Stimulated activated CD4-positive, alpha-beta T cell treated with anti-CD3 and anti-CD28 coated beads, Interleukin-4, amount 100 ng/mL, for 24 hours (primary cell): ENCODE measurements at regions not wholly inside any gene's neighbourhood (a gene's known extent, or its start where the extent isn't known, plus 50 kb on each side); places are given as distances from the start of the nearest gene placed in this dataset.
A peak's percentile ranks its signal among the peaks of the same experiment; 100 is the strongest.
"Not testable (repeated sequence)": the region's sequence is repeated elsewhere in the genome, so short reads cannot be mapped to it uniquely, and the experiment has no call there.

Experiments
- DNase-seq: peaks from one replicate; pipeline ENCODE4 v3.0.0-alpha.2; 2020

DNA sequence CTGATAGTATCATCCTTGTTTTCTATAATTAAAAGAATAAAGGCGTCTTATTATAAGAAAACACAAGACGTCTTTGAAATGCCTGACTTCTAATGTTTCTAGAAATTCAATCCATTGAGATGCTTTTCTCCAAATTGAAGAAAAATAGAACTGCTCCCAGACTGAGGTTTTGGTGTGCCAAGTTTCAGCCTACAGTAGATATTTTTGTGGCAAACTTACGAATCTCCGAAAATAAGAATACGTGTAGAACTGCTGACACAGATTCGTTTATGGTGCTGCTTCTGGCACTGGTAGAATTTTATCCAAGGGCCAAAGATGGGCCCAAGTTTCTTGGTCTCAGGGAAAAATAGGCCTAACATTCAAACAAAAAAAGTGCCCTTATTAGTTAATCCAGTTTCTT lies 554.5 kb upstream of the NR5A2 start:
- no peak for DNase-seq

GRCh38 chr1:199474738-199475137 lies 552.8 kb upstream of the NR5A2 start:
- DNase-seq = no peak

DNA sequence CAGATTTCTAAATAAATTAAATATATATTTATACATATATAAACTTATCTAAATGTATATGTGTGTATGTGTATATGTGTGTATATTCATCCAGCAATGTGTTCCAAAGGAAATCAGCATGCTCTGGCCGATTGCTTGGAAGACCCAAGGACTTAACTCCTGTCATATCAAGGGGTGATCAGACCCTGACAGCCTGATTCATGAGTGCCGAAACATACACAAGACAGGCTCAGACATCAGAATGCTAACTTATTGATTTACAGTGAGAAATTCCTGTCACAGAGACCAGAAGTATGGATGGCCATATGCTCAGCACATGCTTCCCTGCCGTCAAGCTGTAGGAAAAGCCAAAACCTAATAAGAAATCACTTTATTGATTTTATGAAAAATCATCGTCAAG lies 545.1 kb upstream of the NR5A2 start:
- no peak for DNase-seq

DNA sequence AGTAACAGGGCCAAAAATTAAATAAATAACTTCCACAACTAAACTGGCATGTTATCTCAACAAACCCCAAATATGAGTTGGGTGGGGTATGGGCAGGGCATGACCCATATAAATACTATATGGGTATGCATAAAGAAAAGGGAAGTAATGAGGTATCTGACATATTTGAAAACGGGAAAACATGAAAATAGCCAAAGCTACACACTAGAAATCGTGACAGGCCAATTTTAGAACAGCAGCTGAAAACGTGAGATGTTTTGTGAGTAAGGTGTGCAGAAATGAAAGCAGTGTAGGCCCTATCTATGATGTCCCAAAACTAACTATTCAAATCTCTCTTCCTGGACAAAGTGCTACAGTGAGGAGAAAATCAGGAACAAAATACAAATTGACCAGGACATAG lies 537.9 kb upstream of the NR5A2 start:
- no peak for DNase-seq

DNA sequence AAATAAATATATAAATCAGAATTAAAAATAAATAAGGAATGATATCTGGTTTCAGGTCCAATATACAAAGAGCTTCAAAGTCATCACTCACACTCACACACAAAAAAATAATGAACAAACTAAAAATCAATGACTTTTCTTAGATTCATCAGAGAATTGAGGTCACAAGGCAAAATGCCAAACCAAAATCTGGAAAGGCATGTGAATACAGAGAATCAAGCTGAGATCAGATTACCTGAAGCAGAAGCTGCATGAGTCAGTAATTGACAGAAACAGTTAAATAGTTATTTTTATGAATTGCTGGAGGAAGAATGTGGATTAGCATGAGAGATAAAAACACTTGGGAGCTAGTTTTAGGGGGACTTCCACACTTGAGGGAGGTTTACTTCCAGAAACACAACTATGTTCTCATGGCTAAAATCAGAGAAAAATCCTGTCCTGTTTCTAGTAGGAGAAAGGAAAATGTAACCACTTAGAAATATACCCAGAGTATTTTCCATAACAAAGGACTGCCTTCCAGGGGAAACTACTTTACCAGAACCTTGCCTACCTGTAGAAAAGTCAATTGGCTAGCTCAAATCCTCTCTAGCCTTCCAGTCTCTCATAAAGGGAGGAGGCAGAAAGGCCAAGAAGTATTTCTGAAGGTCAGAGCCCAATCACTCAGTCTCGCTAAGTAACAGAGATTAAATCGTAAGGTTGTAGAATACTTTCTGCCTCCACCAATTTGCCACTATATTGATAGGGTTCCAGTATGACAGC lies 536.6 kb upstream of the NR5A2 start:
- no peak for DNase-seq

GRCh38 chr1:199495432-199495831 lies 532.1 kb upstream of the NR5A2 start:
- DNase-seq = no peak

- DNase-seq = not testable (repeated sequence)
Observed at GRCh38 chr1:199498802-199499201, 528.7 kb upstream of the NR5A2 start.

- DNase-seq = no peak
Observed at GRCh38 chr1:199508072-199508471, 519.4 kb upstream of the NR5A2 start.

DNA sequence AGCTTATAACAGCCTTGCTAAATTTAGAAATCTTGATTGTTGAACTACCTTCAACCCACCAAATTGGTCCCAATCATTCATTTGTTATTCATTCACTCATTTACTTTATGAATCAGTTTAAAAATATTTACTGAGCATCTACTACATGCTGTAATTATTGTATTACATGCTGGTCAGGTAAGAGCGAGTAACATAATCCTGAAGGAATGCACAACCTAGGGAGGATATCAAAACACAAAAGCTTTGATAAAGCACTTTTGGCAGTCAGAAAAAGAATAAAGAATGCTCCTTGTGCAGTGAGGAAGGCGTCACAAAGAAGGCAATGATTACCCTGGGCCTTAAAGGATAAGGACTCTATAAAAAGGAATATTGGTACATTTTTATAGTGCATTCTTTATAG lies 518.9 kb upstream of the NR5A2 start:
- no peak for DNase-seq

DNA sequence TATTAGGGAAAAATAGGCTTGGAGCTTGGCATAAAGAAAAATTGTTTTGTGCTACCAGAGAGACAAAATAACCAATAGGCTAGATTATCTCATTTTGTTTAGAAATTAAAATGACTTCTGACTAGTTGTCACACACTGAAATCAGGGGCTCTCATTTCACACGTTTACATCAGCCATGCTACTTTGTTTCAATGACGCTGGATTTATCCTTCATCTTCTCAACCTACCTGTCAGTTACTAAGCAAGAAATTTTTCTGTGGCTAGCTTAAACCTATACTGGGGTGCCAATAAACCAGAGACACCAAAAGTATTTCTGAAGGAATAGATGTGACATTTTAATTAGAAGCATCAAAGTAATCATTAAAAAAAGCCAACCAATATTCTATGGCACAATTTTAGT lies 518.1 kb upstream of the NR5A2 start:
- DNase-seq = no peak

- no peak for DNase-seq
Observed at GRCh38 chr1:199510314-199510713, 517.2 kb upstream of the NR5A2 start.

GRCh38 chr1:199512037-199512710 lies 515.3 kb upstream of the NR5A2 start:
- no peak for DNase-seq

- no peak for DNase-seq
Observed at GRCh38 chr1:199515261-199515660, 512.2 kb upstream of the NR5A2 start.

DNA sequence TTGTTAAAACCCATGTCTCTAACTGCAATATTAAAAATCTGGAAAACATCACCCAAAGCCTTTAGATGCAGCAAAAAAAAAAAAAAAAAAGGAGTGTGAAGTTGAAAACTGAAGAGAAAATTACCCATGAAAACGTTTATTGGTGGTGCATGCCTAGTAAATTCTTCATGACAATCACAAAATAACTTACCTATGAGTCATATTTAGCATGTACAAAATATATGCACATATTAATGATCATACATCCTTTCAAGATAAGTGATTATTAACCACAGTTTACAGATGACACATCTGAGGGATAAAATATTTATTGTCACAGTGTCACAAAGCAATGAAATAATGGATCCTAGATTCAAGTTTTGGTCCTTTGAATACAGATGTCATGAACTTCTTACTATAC lies 505.2 kb upstream of the NR5A2 start:
- no peak for DNase-seq

- no peak for DNase-seq
Observed at GRCh38 chr1:199522936-199523335, 504.6 kb upstream of the NR5A2 start.

DNA sequence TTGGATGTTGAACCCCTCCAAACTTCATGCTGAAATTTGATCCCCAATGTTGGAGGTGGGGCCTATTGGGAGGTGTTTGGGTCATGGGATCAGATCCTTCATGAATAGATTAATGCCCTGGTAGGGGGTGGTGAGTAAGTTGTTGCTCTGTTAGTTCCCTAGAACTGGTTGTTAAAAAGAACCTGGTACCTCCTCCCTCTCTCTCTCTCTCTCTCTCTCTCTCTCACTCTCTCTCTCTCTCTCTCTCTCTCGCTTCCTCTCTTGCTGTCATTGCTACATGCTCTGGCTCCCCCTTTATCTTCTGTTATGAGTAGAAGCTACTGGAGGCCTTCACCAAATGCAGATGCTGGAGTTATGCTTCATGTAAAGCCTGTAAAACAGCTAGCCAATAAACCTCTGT lies 498.2 kb upstream of the NR5A2 start:
- DNase-seq = no peak

DNA sequence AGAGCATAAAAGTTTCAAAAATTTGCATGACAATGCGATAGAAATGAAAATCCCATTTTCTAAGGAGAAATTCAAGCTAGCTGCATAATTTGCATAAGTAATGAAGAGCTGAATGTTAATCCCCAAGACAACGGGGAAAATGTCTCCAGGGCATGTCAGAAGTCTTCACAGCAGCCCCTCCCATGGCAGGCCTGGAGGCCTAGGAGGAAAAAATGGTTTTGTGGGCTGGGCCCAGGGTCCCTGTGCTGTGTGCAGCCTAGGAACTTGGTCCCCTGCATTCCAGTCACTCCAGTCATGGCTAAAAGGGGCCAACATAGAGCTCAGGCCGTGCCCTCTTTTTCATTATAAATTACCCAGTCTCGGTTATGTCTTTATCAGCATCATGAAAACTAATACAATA lies 494.1 kb upstream of the NR5A2 start:
- DNase-seq = not testable (repeated sequence)

DNA sequence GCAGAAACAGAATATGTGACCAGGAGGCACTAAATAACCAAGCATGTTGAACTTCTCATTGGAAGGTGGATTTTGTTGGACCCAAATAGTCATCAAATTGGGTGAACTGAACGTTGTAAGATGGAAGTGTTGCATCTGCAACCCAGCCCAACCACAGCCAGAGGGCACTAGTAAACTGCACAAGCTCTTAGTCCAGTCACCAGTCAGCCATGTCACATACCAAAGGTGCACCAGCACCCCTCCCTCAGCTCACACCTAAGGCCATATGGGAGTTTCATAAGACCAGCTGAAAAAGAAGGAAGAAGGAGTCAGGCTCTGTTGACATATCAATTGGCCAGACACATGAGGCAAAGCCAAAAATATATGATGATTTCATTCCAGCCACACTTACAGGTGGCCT lies 481.7 kb upstream of the NR5A2 start:
- no peak for DNase-seq

- DNase-seq = no peak
Observed at GRCh38 chr1:199546323-199546722, 481.2 kb upstream of the NR5A2 start.

GRCh38 chr1:199549421-199549820 lies 478.1 kb upstream of the NR5A2 start:
- no peak for DNase-seq

DNA sequence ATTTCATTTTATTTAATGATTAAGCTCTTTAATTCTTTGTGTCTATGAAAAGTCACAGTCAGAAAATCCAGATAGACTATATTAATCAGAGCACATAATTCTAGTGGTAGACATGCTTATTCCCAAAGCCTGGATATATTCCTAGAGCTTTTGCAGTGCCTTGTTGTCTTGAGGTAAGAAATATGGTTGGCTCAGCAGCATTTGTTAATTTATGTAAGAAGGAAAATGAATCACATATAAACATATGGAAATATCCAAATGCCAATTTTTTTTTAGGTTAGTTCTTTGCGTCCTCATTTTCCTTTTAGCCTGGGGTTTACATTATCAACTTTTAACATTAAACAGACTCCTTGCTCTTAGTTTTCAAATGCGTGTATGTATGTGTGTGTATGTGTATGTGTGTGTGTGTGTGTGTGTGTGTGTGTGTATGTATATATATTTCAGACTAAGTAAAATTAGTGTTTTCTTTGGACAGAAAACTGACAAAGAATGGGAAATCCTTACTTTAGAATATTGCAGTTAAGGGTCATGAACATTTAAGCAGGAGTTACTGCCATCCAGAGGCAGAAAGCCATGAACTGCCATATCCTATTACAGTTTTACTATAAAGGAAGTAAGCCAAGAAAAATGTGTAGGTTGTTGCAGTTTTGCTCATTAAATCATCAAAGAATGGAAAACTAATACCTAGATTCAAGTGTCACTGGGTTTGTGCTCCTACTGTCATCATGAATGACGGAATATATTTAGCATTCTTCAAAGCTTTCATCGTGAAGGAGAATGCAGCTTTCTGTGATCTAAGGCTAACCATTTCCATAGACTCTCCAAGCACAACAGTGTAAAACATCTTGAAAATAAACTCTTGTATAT lies 477.1 kb upstream of the NR5A2 start:
- no peak for DNase-seq

- DNase-seq = peak; percentile 28
Observed at GRCh38 chr1:199551967-199552565, 475.4 kb upstream of the NR5A2 start.

- no peak for DNase-seq
Observed at GRCh38 chr1:199553104-199553503, 474.4 kb upstream of the NR5A2 start.
